SK-N-SH treated with all-trans-retinoic acid at 6 μM for 48 hours (cell line): ENCODE measurements at regions not wholly inside any gene's neighbourhood (a gene's known extent, or its start where the extent isn't known, plus 50 kb on each side); places are given as distances from the start of the nearest gene placed in this dataset.

ENCODE experiments used
- ARNTL ChIP-seq: fragments of 450-650 bp; formaldehyde crosslinking; IDR thresholded peaks from 2 replicates; pipeline ENCODE4 v1.5.0; 2020; ENCODE audit warnings: low read depth, mild to moderate bottlenecking, moderate library complexity, borderline replicate concordance
- CREB5 ChIP-seq: fragments of 250-450 bp; sonication (Bioruptor Pico); IDR thresholded peaks from 2 replicates; pipeline ENCODE4 v1.5.1; 2020; ENCODE audit warnings: low read depth, mild to moderate bottlenecking, moderate library complexity
- CSRNP3 ChIP-seq: fragments of 250-450 bp; sonication (Bioruptor Pico); IDR thresholded peaks from 2 replicates; pipeline ENCODE4 v1.5.1; 2021; ENCODE audit warnings: mild to moderate bottlenecking, moderate library complexity
- RARB ChIP-seq: fragments of 250-450 bp; sonication (Bioruptor Pico); IDR thresholded peaks from 2 replicates; pipeline ENCODE4 v1.8.0; 2021; ENCODE audit warnings: mild to moderate bottlenecking, moderate library complexity
- TOX ChIP-seq: fragments of 250-450 bp; sonication (Bioruptor Pico); IDR thresholded peaks from 2 replicates; pipeline ENCODE4 v1.8.0; 2021; ENCODE audit warnings: mild to moderate bottlenecking, moderate library complexity, borderline replicate concordance
- TSHZ2 ChIP-seq: fragments of 250-450 bp; sonication (Bioruptor Pico); IDR thresholded peaks from 2 replicates; pipeline ENCODE4 v1.5.0; 2020; ENCODE audit warnings: mild to moderate bottlenecking, moderate library complexity
- ZFP3 ChIP-seq: fragments of 250-450 bp; sonication (Bioruptor Pico); IDR thresholded peaks from 2 replicates; pipeline ENCODE4 v1.5.0; 2020; ENCODE audit warnings: mild to moderate bottlenecking, moderate library complexity
- ZFP30 ChIP-seq: fragments of 450-650 bp; formaldehyde crosslinking; IDR thresholded peaks from 2 replicates; pipeline ENCODE4 v1.5.0; 2022; ENCODE audit warnings: mild to moderate bottlenecking, moderate library complexity
- ZNF70 ChIP-seq: fragments of 450-650 bp; formaldehyde crosslinking; IDR thresholded peaks from 2 replicates; pipeline ENCODE4 v1.5.0; 2020; ENCODE audit warnings: mild to moderate bottlenecking, moderate library complexity
- ZNF8 ChIP-seq: fragments of 450-650 bp; formaldehyde crosslinking; IDR thresholded peaks from 2 replicates; pipeline ENCODE4 v1.5.0; 2020; ENCODE audit warnings: mild to moderate bottlenecking, moderate library complexity
- TF ChIP-seq, protein P1 (sequence below): fragments of 250-450 bp; sonication (Bioruptor Pico); IDR thresholded peaks from 2 replicates; pipeline ENCODE4 v1.8.0; 2020; ENCODE audit warnings: mild to moderate bottlenecking, moderate library complexity, borderline replicate concordance

DNA sequence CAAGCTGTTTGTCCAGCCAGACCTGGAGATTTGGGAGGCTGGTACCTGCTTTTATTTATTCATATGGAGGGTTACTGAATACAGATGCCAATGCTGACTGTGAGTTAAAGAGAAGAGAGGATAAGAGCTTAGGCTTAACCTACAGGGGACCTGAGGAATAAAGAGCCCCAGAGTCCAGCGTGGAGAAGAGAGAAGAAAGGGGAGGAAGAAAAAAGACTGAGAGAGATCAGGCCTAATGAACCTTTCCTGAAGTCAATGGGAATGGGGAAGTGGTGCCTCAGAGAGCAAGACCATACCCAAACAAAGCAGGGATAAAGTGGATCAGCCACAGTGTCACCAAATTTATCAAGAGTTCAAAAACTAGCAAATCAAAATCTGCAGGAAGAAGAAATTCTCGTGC is 348.6 kb upstream of the KCNH7 start:
- TF ChIP-seq ZFP30 (CRISPR knock-in tag) (no peak), RARB (CRISPR knock-in tag) (no peak), CSRNP3 (CRISPR knock-in tag) (no peak), TOX (CRISPR knock-in tag) (no peak), TSHZ2 (CRISPR knock-in tag) (no peak), CREB5 (no peak), ARNTL (no peak), ZNF70 (CRISPR knock-in tag) (no peak), ZNF8 (CRISPR knock-in tag) (no peak), ZFP3 (CRISPR knock-in tag) (no peak)
- TF ChIP-seq, protein P1, sequence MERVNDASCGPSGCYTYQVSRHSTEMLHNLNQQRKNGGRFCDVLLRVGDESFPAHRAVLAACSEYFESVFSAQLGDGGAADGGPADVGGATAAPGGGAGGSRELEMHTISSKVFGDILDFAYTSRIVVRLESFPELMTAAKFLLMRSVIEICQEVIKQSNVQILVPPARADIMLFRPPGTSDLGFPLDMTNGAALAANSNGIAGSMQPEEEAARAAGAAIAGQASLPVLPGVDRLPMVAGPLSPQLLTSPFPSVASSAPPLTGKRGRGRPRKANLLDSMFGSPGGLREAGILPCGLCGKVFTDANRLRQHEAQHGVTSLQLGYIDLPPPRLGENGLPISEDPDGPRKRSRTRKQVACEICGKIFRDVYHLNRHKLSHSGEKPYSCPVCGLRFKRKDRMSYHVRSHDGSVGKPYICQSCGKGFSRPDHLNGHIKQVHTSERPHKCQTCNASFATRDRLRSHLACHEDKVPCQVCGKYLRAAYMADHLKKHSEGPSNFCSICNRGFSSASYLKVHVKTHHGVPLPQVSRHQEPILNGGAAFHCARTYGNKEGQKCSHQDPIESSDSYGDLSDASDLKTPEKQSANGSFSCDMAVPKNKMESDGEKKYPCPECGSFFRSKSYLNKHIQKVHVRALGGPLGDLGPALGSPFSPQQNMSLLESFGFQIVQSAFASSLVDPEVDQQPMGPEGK (CRISPR knock-in tag), result no peak
